Lower leg skin (tissue), 3 donors: ENCODE measurements at regions not wholly inside any gene's neighbourhood (a gene's known extent, or its start where the extent isn't known, plus 50 kb on each side); places are given as distances from the start of the nearest gene placed in this dataset.

Source experiments
- POLR2A ChIP-seq, 2 donors: fragments of 450-650 bp; IDR thresholded peaks; one replicate each; pipeline ENCODE4 v1.6.1; 2016 to 2017; ENCODE audit warnings: antibody characterized with exemption in 2 of 2, mild to moderate bottlenecking in 1 of 2, moderate library complexity in 1 of 2
- TF ChIP-seq, protein P1 (sequence below), 3 donors: fragments of 450-650 bp; IDR thresholded peaks; one replicate each; pipeline ENCODE4 v1.5.1; 2016; ENCODE audit warnings: antibody characterized with exemption in 3 of 3, mild to moderate bottlenecking in 3 of 3, moderate library complexity in 2 of 3

GRCh38 chr7:26598867-26599266, 265.5 kb downstream of the SKAP2 start:
- TF ChIP-seq POLR2A (IDR thresholded peaks at IDR 0.05): no peak
- TF ChIP-seq, protein P1, sequence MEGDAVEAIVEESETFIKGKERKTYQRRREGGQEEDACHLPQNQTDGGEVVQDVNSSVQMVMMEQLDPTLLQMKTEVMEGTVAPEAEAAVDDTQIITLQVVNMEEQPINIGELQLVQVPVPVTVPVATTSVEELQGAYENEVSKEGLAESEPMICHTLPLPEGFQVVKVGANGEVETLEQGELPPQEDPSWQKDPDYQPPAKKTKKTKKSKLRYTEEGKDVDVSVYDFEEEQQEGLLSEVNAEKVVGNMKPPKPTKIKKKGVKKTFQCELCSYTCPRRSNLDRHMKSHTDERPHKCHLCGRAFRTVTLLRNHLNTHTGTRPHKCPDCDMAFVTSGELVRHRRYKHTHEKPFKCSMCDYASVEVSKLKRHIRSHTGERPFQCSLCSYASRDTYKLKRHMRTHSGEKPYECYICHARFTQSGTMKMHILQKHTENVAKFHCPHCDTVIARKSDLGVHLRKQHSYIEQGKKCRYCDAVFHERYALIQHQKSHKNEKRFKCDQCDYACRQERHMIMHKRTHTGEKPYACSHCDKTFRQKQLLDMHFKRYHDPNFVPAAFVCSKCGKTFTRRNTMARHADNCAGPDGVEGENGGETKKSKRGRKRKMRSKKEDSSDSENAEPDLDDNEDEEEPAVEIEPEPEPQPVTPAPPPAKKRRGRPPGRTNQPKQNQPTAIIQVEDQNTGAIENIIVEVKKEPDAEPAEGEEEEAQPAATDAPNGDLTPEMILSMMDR (IDR thresholded peaks at IDR 0.05): no peak
